HEK293 (cell line): ENCODE measurements at regions not wholly inside any gene's neighbourhood (a gene's known extent, or its start where the extent isn't known, plus 50 kb on each side); places are given as distances from the start of the nearest gene placed in this dataset.

ENCODE experiments used
- CTCF ChIP-seq: fragments of 450-650 bp; formaldehyde crosslinking; IDR thresholded peaks from 2 replicates; pipeline ENCODE4 v1.5.1; 2016; ENCODE audit warnings: missing biosample characterization, missing genetic modification characterization
- SP7 ChIP-seq: fragments of 450-650 bp; formaldehyde crosslinking; IDR thresholded peaks from 2 replicates; pipeline ENCODE4 v1.5.1; 2016; ENCODE audit warnings: missing biosample characterization, missing genetic modification characterization
- TCF7L2 ChIP-seq: IDR thresholded peaks from 2 replicates; pipeline ENCODE4 v1.6.1; 2011; ENCODE audit warnings: low read depth, mild to moderate bottlenecking, inconsistent platforms, low read length, moderate library complexity, borderline replicate concordance
- TRIM28 ChIP-seq: IDR thresholded peaks from 2 replicates; pipeline ENCODE4 v1.6.1; 2011; ENCODE audit warnings: low read length, control low read depth, borderline replicate concordance
- ZBTB20 ChIP-seq: fragments of 450-650 bp; formaldehyde crosslinking; IDR thresholded peaks from 2 replicates; pipeline ENCODE4 v1.5.1; 2016; ENCODE audit warnings: missing biosample characterization, missing genetic modification characterization
- ZBTB49 ChIP-seq: fragments of 450-650 bp; formaldehyde crosslinking; IDR thresholded peaks from 2 replicates; pipeline ENCODE4 v1.5.1; 2016; ENCODE audit warnings: missing biosample characterization, missing genetic modification characterization, low read depth
- ZNF10 ChIP-seq: fragments of 450-650 bp; formaldehyde crosslinking; IDR thresholded peaks from 2 replicates; pipeline ENCODE4 v1.5.1; 2017; ENCODE audit warnings: missing biosample characterization, missing genetic modification characterization
- ZNF449 ChIP-seq: fragments of 450-650 bp; formaldehyde crosslinking; IDR thresholded peaks from 2 replicates; pipeline ENCODE4 v1.5.1; 2017; ENCODE audit warnings: missing biosample characterization, mild to moderate bottlenecking, missing genetic modification characterization, moderate library complexity
- ZNF629 ChIP-seq: fragments of 450-650 bp; formaldehyde crosslinking; IDR thresholded peaks from 2 replicates; pipeline ENCODE4 v1.5.1; 2017; ENCODE audit warnings: missing biosample characterization, missing genetic modification characterization
- ZNF777 ChIP-seq: fragments of 450-650 bp; formaldehyde crosslinking; IDR thresholded peaks from 2 replicates; pipeline ENCODE4 v1.5.1; 2017; ENCODE audit warnings: missing biosample characterization, missing genetic modification characterization, borderline replicate concordance
- TF ChIP-seq, protein P1 (sequence below): fragments of 450-650 bp; formaldehyde crosslinking; IDR thresholded peaks from 2 replicates; pipeline ENCODE4 v1.5.1; 2016; ENCODE audit warnings: missing biosample characterization, missing genetic modification characterization, borderline replicate concordance
- TF ChIP-seq, protein P2 (sequence below): fragments of 450-650 bp; formaldehyde crosslinking; IDR thresholded peaks from 2 replicates; pipeline ENCODE4 v1.5.1; 2016; ENCODE audit warnings: missing biosample characterization, missing genetic modification characterization

DNA sequence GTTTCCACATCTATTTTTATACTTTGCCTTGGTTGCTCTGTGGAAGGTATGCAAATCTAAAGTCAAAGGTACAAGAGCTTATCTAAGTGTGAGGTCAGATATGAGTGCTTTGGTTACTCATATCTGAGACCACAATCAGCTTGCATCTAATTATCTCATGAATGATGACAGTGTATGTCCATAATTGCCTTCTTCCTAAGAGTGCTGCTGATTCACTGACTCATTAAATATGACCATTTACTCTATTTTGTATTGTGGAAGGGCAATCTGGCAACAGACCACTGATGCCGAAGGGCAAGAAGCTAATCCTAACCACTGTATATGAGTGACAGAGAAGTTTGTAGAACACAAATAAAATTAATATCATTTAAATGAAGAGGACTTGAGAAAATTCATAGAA lies 1190.2 kb upstream of the AGA start:
- TF ChIP-seq, protein P1, sequence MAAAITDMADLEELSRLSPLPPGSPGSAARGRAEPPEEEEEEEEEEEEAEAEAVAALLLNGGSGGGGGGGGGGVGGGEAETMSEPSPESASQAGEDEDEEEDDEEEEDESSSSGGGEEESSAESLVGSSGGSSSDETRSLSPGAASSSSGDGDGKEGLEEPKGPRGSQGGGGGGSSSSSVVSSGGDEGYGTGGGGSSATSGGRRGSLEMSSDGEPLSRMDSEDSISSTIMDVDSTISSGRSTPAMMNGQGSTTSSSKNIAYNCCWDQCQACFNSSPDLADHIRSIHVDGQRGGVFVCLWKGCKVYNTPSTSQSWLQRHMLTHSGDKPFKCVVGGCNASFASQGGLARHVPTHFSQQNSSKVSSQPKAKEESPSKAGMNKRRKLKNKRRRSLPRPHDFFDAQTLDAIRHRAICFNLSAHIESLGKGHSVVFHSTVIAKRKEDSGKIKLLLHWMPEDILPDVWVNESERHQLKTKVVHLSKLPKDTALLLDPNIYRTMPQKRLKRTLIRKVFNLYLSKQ (tag by site-specific recombination) = no peak
- TF ChIP-seq ZNF629 (tag by site-specific recombination) = no peak
- no peak for TF ChIP-seq TCF7L2
- TF ChIP-seq CTCF (tag by site-specific recombination) = no peak
- TF ChIP-seq ZNF10 (tag by site-specific recombination) = no peak
- no peak for TF ChIP-seq ZBTB20 (tag by site-specific recombination)
- TF ChIP-seq ZNF777 = no peak
- TF ChIP-seq, protein P2, sequence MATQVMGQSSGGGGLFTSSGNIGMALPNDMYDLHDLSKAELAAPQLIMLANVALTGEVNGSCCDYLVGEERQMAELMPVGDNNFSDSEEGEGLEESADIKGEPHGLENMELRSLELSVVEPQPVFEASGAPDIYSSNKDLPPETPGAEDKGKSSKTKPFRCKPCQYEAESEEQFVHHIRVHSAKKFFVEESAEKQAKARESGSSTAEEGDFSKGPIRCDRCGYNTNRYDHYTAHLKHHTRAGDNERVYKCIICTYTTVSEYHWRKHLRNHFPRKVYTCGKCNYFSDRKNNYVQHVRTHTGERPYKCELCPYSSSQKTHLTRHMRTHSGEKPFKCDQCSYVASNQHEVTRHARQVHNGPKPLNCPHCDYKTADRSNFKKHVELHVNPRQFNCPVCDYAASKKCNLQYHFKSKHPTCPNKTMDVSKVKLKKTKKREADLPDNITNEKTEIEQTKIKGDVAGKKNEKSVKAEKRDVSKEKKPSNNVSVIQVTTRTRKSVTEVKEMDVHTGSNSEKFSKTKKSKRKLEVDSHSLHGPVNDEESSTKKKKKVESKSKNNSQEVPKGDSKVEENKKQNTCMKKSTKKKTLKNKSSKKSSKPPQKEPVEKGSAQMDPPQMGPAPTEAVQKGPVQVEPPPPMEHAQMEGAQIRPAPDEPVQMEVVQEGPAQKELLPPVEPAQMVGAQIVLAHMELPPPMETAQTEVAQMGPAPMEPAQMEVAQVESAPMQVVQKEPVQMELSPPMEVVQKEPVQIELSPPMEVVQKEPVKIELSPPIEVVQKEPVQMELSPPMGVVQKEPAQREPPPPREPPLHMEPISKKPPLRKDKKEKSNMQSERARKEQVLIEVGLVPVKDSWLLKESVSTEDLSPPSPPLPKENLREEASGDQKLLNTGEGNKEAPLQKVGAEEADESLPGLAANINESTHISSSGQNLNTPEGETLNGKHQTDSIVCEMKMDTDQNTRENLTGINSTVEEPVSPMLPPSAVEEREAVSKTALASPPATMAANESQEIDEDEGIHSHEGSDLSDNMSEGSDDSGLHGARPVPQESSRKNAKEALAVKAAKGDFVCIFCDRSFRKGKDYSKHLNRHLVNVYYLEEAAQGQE = no peak
- TF ChIP-seq SP7 (tag by site-specific recombination) = no peak
- no peak for TF ChIP-seq TRIM28
- no peak for TF ChIP-seq ZBTB49 (tag by site-specific recombination)
- no peak for TF ChIP-seq ZNF449
